GM18502 (cell line): ENCODE measurements at regions not wholly inside any gene's neighbourhood (a gene's known extent, or its start where the extent isn't known, plus 50 kb on each side); places are given as distances from the start of the nearest gene placed in this dataset.

Experiments
- ATAC-seq: cut with Tn5 transposase; IDR thresholded peaks from one replicate; pipeline ENCODE4 v1.9.1; 2021; ENCODE audit warnings: mild to moderate bottlenecking; ENCODE audit not compliant: unreplicated experiment, poor library complexity

GRCh38 chr5:34571677-34572041, 84.5 kb upstream of the RAI14 start:
- ATAC-seq = no peak

GRCh38 chr5:34574936-34575467, 81.1 kb upstream of the RAI14 start:
- no peak for ATAC-seq

- no peak for ATAC-seq
Measured at GRCh38 chr5:34576891-34577666, 79.0 kb upstream of the RAI14 start.

- ATAC-seq = no peak
Measured at GRCh38 chr5:34578962-34579361, 77.2 kb upstream of the RAI14 start.

- ATAC-seq = no peak
Measured at GRCh38 chr5:34580983-34581382, 75.1 kb upstream of the RAI14 start.

GRCh38 chr5:34582371-34582770, 73.8 kb upstream of the RAI14 start:
- ATAC-seq = no peak

GRCh38 chr5:34583167-34583566, 73.0 kb upstream of the RAI14 start:
- ATAC-seq = no peak

- no peak for ATAC-seq
Measured at GRCh38 chr5:34584165-34584564, 72.0 kb upstream of the RAI14 start.

- no peak for ATAC-seq
Measured at GRCh38 chr5:34585601-34586104, 70.5 kb upstream of the RAI14 start.

- ATAC-seq = no peak
Measured at GRCh38 chr5:34586117-34586885, 69.8 kb upstream of the RAI14 start.

- ATAC-seq = peak; percentile 81
Measured at GRCh38 chr5:34587355-34588241, 68.5 kb upstream of the RAI14 start.

GRCh38 chr5:34589832-34590231, 66.3 kb upstream of the RAI14 start:
- no peak for ATAC-seq

GRCh38 chr5:34591723-34592122, 64.4 kb upstream of the RAI14 start:
- no peak for ATAC-seq

GRCh38 chr5:34597034-34598027, 58.8 kb upstream of the RAI14 start:
- no peak for ATAC-seq

GRCh38 chr5:34598177-34598794, 57.8 kb upstream of the RAI14 start:
- no peak for ATAC-seq

- no peak for ATAC-seq
Measured at GRCh38 chr5:34599471-34600117, 56.5 kb upstream of the RAI14 start.

- ATAC-seq = no peak
Measured at GRCh38 chr5:34600118-34600493, 56.0 kb upstream of the RAI14 start.

- no peak for ATAC-seq
Measured at GRCh38 chr5:34603378-34603777, 52.8 kb upstream of the RAI14 start.
